ENCODE measurements at regions not wholly inside any gene's neighbourhood (a gene's known extent, or its start where the extent isn't known, plus 50 kb on each side); places are given as distances from the start of the nearest gene placed in this dataset.

GRCh38 chr3:127396473-127396872, 108.6 kb upstream of the PRR20G start:
- DNase-seq (ENCODE audit: low spot score) = no peak

- DNase-seq (ENCODE audit: low spot score) = no peak
Observed at GRCh38 chr3:127395663-127396355, 108.0 kb upstream of the PRR20G start.

DNA sequence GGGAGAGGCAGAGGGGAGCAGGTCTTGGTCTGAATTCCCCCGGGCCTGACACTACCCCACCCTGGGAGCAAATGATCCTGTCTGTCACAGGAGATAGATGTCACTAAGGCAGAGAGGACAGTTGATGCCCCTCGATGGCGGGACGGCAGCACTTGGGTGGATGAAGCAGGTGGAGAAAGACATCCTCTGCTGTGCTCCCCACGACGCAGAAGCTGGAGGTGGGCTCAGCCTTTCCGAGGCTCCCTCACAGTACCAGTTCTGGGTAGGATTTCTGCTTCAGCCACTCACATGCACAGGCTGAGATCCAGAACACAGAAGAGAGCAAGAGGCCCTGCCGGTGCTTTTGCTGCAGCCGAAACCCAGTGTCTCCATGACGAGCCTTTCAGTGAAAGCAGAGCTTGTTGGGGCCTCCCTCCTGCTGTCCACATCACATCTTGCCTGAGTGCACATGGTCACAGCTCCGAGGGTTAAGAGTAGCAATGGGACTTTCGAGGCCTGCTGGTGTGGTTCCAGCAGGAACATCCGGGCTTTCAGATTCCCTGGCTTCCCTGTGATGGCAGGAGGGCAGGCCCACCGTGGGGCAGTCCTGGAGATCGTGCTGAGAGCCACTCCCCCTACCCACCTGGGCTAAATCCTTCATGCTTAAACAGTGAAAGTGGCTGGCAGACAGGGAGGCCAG, 107.3 kb upstream of the PRR20G start:
- no peak for DNase-seq (ENCODE audit: low spot score)

GRCh38 chr3:127394031-127394430, 106.2 kb upstream of the PRR20G start:
- no peak for DNase-seq (ENCODE audit: low spot score)

GRCh38 chr3:127393131-127393820, 105.4 kb upstream of the PRR20G start:
- DNase-seq (ENCODE audit: low spot score) = no peak

DNA sequence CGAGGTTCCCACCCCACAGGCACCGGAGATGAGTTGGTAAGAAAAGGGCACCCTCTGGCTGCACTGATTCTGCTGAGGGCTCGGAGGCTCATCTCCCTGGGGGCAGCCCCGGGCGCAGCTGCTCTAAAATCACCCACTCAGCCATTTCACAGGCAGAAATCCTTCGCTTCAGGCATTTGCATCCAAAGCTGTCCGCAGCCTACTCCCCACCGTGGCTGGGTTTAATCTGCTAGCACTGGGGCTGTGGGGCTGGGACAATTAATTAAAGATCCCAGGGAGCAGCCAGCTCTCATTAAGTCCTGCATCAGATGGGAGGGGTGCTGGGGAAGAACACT, 104.3 kb upstream of the PRR20G start:
- DNase-seq (ENCODE audit: low spot score) = no peak

GRCh38 chr3:127391436-127392155, 103.8 kb upstream of the PRR20G start:
- no peak for DNase-seq (ENCODE audit: low spot score)

- no peak for DNase-seq (ENCODE audit: low spot score)
Observed at GRCh38 chr3:127390365-127391025, 102.6 kb upstream of the PRR20G start.

- no peak for DNase-seq (ENCODE audit: low spot score)
Observed at GRCh38 chr3:127389913-127390312, 102.1 kb upstream of the PRR20G start.

DNA sequence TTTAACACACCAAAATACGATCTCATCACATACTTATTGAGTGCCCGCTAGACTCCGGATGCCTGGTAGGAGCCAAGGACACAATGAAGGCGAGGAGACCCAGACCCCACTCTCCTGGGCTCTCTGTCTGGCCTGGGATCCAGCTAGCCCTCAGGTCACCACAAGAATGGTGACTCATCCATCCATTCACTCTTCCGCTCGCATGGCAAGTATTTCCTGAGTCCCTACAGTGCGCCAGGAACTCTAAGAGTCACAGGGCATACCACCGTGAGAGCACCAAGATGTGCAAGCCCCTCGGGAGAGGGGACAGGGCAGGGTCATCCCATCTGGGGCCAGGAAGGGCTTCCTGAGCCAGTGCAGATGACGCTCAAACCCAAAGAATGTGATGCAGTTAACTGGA, 101.6 kb upstream of the PRR20G start:
- DNase-seq (ENCODE audit: low spot score) = no peak

- no peak for DNase-seq (ENCODE audit: low spot score)
Observed at GRCh38 chr3:127388427-127388826, 100.6 kb upstream of the PRR20G start.

- no peak for DNase-seq (ENCODE audit: low spot score)
Observed at GRCh38 chr3:127387556-127388153, 99.8 kb upstream of the PRR20G start.

GRCh38 chr3:127387119-127387518, 99.3 kb upstream of the PRR20G start:
- no peak for DNase-seq (ENCODE audit: low spot score)

- no peak for DNase-seq (ENCODE audit: low spot score)
Observed at GRCh38 chr3:127386490-127386889, 98.6 kb upstream of the PRR20G start.

DNA sequence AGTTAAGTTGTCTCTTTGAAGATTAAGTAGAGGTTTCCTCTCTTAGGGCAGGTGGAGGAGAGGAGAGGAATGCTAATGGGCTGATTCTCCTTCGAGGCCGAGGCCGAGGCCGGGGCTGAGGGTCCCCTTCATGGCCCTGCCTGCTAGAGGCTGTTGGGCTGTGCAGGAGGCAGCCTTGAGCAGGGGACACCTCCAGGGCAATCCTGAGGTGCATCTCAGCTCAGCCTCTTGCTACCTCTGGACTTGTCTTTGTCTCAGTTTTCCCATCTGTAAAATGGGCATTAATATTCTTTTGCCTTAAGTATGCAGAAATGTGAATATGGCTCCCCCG, 97.7 kb upstream of the PRR20G start:
- DNase-seq (ENCODE audit: low spot score) = no peak

GRCh38 chr3:127384717-127385539, 97.1 kb upstream of the PRR20G start:
- no peak for DNase-seq (ENCODE audit: low spot score)

GRCh38 chr3:127383656-127384179, 95.9 kb upstream of the PRR20G start:
- no peak for DNase-seq (ENCODE audit: low spot score)

DNA sequence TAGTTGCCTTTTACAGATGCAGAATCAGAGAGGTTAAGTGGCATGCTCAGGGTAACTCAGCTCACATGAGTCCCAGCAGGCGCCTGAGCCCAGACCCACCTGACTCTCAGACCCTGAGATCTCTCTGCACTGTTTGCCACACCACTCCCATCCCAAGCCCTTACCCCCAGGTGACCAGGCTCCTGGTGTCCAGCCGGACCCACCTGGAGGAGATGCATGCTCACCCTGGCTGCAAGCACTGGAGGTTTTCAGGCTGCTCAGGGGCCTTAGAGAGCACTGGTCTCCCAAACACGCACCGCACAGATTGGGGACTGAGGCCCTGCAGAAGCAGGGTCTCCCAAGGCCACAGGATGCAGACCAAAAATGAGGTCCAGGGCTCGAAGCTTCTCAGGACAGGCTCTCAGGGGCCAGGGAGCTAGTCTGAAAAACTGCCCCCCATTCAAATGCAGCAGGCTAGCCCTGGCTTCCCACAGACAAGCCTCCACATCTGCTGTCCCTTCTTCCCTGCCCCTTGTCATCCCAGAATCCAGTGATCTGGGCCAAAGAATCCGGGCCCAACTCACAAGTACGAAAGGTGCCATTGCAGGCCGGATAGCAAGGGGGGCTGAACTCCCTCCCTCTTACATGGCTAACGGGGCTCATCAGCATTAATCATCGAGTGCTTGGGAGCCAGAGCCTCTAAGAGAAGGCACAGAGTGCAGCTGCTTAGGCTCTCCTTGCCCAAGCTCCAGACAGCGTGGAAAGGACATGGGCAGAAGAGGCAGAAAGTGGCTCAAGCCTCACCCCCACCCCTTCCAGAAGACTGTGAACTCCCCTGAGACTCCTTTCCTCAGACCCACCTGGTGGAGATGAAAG, 90.2 kb upstream of the PRR20G start:
- no peak for DNase-seq (ENCODE audit: low spot score)

DNA sequence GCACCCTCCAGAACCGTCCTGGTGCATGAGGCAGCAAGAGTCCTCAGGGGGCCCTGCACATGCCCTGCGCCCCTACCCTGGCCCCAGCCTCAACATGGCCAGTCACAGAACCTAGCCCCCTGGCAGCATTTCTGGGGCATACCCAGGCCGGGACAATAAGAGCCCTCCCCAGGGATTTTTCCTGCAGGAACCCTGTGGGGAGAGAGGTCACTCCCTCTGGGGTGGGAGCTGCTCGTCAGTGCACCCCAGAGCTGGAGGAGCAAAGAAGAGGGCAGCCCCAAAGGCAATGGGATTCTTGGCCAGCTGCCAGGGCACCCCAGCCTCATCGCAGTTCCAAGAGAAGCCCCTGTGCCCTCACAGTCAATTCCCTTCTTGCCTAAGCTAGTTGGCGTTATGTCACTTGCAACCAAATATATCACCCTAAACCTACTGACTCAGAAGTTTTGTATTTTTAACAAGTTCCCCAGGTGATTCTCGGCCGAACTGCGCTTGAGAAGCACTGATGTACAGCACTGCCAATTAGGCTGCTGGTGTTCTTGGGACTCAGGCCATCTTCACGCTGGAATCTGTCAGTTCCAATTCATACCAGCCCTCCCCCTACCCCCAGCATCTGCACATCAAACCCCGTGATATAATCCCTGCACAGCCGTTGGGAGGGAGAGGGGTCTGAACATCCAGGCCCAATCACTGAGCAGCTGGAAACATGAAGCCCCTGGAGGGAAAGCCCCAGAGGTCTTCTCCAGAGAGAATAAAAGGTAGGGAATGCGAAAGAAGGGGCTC, 87.5 kb upstream of the PRR20G start:
- no peak for DNase-seq (ENCODE audit: low spot score)
